ENCODE measurements at regions not wholly inside any gene's neighbourhood (a gene's known extent, or its start where the extent isn't known, plus 50 kb on each side); places are given as distances from the start of the nearest gene placed in this dataset.

DNA sequence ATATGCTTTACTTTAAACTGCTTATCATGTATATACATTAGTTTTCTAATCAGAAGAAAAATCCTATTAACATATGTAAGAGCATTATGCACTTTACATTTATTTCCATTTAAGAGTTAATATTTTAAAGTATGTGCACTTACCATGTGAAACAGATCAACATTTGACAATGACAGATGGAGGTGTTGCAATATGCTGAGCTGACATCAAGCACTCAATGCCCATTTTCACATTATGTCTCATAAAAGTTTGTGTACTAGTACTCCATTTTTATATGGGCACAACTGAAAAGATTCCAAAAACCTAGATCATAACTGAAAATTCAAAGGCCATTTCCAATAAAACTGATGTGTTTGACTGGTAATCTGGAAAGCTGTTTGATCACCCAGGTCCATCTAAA is 420.9 kb upstream of the SOX9 start:
- TF ChIP-seq POLR2A (IDR thresholded peaks at IDR 0.05) = no peak
- intact Hi-C loops (cut with DNase I; ENCODE audit: low total_unique reads) = no loop called here
- DNase-seq (ENCODE audit: low spot score in 2 of 2) = no peak
- no peak overlapping the region for H3K4me3 ChIP-seq (ENCODE audit: low read depth, poor library complexity, severe bottlenecking)

DNA sequence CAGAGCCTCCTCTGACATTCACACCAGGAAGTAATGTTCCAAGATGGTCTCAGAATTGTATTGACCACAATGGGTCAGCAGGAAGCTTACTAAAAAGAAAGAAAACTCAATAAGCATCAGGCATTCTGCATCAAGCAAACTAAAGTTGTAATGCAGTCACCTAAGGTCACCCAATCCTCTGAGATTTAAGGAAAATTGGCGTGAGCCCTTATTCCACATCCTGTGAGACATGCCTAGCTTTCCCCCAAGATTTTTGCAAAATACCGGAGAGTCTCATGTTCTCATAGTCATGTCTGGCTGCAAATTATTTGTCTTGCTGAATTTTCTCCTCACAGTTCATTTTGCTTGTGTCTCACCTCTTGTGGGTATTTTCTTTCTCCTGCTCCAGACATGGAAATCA is 417.1 kb upstream of the SOX9 start:
- no peak for DNase-seq (ENCODE audit: low spot score in 2 of 2)
- no peak overlapping the region for H3K4me3 ChIP-seq (ENCODE audit: low read depth, poor library complexity, severe bottlenecking)
- intact Hi-C loops (cut with DNase I; ENCODE audit: low total_unique reads) = no loop called here
- TF ChIP-seq POLR2A (IDR thresholded peaks at IDR 0.05) = no peak
- TF ChIP-seq, protein P1, sequence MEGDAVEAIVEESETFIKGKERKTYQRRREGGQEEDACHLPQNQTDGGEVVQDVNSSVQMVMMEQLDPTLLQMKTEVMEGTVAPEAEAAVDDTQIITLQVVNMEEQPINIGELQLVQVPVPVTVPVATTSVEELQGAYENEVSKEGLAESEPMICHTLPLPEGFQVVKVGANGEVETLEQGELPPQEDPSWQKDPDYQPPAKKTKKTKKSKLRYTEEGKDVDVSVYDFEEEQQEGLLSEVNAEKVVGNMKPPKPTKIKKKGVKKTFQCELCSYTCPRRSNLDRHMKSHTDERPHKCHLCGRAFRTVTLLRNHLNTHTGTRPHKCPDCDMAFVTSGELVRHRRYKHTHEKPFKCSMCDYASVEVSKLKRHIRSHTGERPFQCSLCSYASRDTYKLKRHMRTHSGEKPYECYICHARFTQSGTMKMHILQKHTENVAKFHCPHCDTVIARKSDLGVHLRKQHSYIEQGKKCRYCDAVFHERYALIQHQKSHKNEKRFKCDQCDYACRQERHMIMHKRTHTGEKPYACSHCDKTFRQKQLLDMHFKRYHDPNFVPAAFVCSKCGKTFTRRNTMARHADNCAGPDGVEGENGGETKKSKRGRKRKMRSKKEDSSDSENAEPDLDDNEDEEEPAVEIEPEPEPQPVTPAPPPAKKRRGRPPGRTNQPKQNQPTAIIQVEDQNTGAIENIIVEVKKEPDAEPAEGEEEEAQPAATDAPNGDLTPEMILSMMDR (IDR thresholded peaks at IDR 0.05) = no peak
- 73 to 76% methylated on average over 2 of the region's 2 CpGs for WGBS, 2 donors

DNA sequence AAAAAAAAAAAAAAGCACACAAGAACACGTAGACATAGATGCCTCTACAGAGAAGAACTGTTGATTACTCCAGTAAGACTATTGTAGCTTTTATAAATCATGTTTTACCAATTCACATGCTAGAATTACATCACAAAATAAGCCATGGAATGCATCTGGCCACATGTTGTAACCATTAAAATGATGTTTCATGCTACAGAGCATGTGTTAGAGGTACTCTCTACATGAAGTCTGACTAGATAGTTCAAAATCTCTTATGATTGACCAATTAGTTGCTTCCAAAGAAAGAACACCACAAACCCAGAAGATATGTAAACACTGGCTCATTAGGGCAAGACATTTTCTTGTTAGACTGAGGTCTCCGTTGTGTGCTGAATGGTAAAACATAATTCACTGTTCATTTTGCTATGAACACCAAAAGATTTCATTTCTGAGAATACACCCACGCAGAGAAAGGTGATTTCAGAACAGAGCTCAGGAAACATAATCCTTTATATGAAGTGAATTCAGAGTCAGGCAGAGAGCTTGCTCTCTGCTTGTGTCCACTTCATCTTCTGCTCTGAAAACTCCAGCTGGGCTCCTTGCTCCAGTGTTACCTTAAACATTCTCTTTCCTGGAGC is 411.4 kb upstream of the SOX9 start:
- intact Hi-C loops (cut with DNase I; ENCODE audit: low total_unique reads) = no loop called here
- TF ChIP-seq, protein P1 (IDR thresholded peaks at IDR 0.05) = no peak
- TF ChIP-seq POLR2A (IDR thresholded peaks at IDR 0.05) = no peak
- 70 to 76% methylated on average over 3 of the region's 3 CpGs for WGBS, 2 donors
- no peak overlapping the region for H3K4me3 ChIP-seq (ENCODE audit: low read depth, poor library complexity, severe bottlenecking)
- DNase-seq (ENCODE audit: low spot score in 2 of 2) = no peak

DNA sequence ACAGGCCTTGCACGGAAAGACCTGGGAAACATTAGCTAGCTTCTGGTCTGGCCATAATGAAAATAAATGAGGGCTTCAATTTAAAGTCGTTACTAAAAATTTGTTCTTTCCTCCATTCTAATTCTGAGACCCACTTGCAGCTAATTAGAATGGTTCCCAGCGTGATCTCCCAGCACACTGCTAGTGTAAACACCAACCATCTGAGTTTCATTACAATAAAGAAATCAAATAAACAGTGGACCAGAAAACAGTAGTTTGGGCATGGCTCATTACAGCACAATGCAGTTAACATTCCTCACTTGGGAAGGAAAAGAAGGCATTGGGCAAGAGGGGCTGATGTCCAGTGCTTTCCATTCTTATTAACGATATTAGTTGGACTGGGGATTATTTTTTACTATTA is 410.9 kb upstream of the SOX9 start:
- TF ChIP-seq, protein P1 (IDR thresholded peaks at IDR 0.05) = no peak
- TF ChIP-seq POLR2A (IDR thresholded peaks at IDR 0.05) = no peak
- WGBS, 2 donors = 65 to 68% methylated on average over 4 of the region's 4 CpGs
- DNase-seq (ENCODE audit: low spot score in 2 of 2) = no peak
- intact Hi-C loops (cut with DNase I; ENCODE audit: low total_unique reads) = no loop called here
- no peak overlapping the region for H3K4me3 ChIP-seq (ENCODE audit: low read depth, poor library complexity, severe bottlenecking)

- intact Hi-C loops (cut with DNase I; ENCODE audit: low total_unique reads) = no loop called here
- TF ChIP-seq, protein P1 (IDR thresholded peaks at IDR 0.05) = no peak
- no peak for TF ChIP-seq POLR2A (IDR thresholded peaks at IDR 0.05)
- no peak for DNase-seq (ENCODE audit: low spot score in 2 of 2)
- no peak overlapping the region for H3K4me3 ChIP-seq (ENCODE audit: low read depth, poor library complexity, severe bottlenecking)
- WGBS, 2 donors = 77 to 82% methylated on average over 1 of the region's 1 CpG
Measured at GRCh38 chr17:71710816-71711215, 410.0 kb upstream of the SOX9 start.

DNA sequence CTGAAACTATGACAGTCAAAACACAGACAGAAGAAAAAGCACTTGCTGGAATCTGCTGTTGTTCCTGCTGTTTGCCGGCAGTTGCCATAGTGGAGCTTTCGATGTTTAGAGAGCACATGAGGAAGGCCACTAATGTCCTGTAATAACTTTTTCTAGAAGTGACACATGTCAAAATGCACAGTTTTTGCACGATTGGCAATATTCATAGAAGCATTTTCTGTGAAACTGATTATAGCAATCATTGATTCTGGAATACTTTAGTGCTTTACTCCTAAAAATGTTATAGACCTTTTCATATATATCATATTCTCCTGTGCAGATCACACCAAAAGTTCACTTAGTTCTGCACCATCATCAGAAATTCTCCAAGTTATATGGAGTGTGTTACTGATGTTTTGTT is 407.0 kb upstream of the SOX9 start:
- H3K4me3 ChIP-seq (ENCODE audit: low read depth, poor library complexity, severe bottlenecking) = no peak overlapping the region
- 81 to 84% methylated on average over 3 of the region's 3 CpGs for WGBS, 2 donors
- no peak for DNase-seq (ENCODE audit: low spot score in 2 of 2)
- TF ChIP-seq, protein P1 (IDR thresholded peaks at IDR 0.05) = no peak
- no peak for TF ChIP-seq POLR2A (IDR thresholded peaks at IDR 0.05)
- intact Hi-C loops (cut with DNase I; ENCODE audit: low total_unique reads) = no loop called here
